HEK293 (cell line): ENCODE measurements at regions not wholly inside any gene's neighbourhood (a gene's known extent, or its start where the extent isn't known, plus 50 kb on each side); places are given as distances from the start of the nearest gene placed in this dataset.

Experiments used
- CTCF ChIA-PET: fragments of 350-600 bp; formaldehyde crosslinking; extraction: SDS; loops from one replicate; lab custom pipeline; 2021; ENCODE audit warnings: antibody characterized with exemption; lab: Yijun Ruan, JAX
- POLR2A ChIA-PET: fragments of 300-600 bp; formaldehyde crosslinking; extraction: SDS; loops from one replicate; lab custom pipeline; 2020; ENCODE audit warnings: antibody characterized with exemption, inconsistent platforms; lab: Yijun Ruan, JAX
- H3K27ac ChIP-seq: fragments of 200-500 bp; sonication (Bioruptor generic); 2 replicates; pipeline ENCODE4 v1.5.1; 2014; ENCODE audit warnings: low read depth, low read length, control low read depth, inconsistent platforms; ENCODE audit errors: extremely low read depth
- H3K36me3 ChIP-seq, 2 experiments: fragments of 200-500 bp in 1 of 2; sonication (Bioruptor generic) in 1 of 2; 1 replicate in 1 of 2; 2 replicates in 1 of 2; pipeline ENCODE4 v1.5.1; 2014 to 2017; ENCODE audit warnings: inconsistent platforms in 2 of 2, low read length in 2 of 2; ENCODE audit not compliant: control insufficient read depth in 2 of 2, insufficient read depth in 1 of 2
- H3K4me1 ChIP-seq: fragments of 200-500 bp; sonication (Bioruptor generic); 2 replicates; pipeline ENCODE4 v1.5.1; 2014; ENCODE audit warnings: mild to moderate bottlenecking, low read length, inconsistent platforms; ENCODE audit not compliant: control insufficient read depth, insufficient read depth
- H3K4me3 ChIP-seq: 2 replicates; pipeline ENCODE4 v1.5.1; 2011; ENCODE audit warnings: low read depth, mild to moderate bottlenecking, control low read depth, low read length, moderate library complexity
- H3K9me3 ChIP-seq: fragments of 200-500 bp; sonication (Bioruptor generic); 2 replicates; pipeline ENCODE4 v1.5.1; 2014; ENCODE audit warnings: low read depth, low read length, inconsistent platforms; ENCODE audit not compliant: control insufficient read depth, insufficient read depth
- HOXD13 ChIP-seq: sonication (generic); formaldehyde crosslinking; IDR thresholded peaks from 2 replicates; pipeline ENCODE4 v1.8.0; 2022; ENCODE audit warnings: missing genetic modification reagents, borderline replicate concordance
- MEIS1 ChIP-seq: sonication (generic); formaldehyde crosslinking; IDR thresholded peaks from 2 replicates; pipeline ENCODE4 v1.8.1; 2022; ENCODE audit warnings: missing genetic modification reagents, mild to moderate bottlenecking, borderline replicate concordance
- ZNF138 ChIP-seq: fragments of 450-650 bp; formaldehyde crosslinking; IDR thresholded peaks from 2 replicates; pipeline ENCODE4 v1.5.1; 2016; ENCODE audit warnings: missing biosample characterization, missing genetic modification characterization, borderline replicate concordance
- ZNF157 ChIP-seq: fragments of 450-650 bp; formaldehyde crosslinking; IDR thresholded peaks from 2 replicates; pipeline ENCODE4 v1.5.1; 2016; ENCODE audit warnings: missing biosample characterization, missing genetic modification characterization
- ZNF184 ChIP-seq: fragments of 450-650 bp; IDR thresholded peaks from 2 replicates; pipeline ENCODE4 v1.5.1; 2018; ENCODE audit warnings: missing biosample characterization, mild to moderate bottlenecking, missing genetic modification characterization
- ZNF23 ChIP-seq: fragments of 450-650 bp; formaldehyde crosslinking; IDR thresholded peaks from 2 replicates; pipeline ENCODE4 v1.5.1; 2016; ENCODE audit warnings: missing biosample characterization, missing genetic modification characterization, borderline replicate concordance
- ZNF37A ChIP-seq: fragments of 450-650 bp; IDR thresholded peaks from 2 replicates; pipeline ENCODE4 v1.5.1; 2018; ENCODE audit warnings: missing biosample characterization, missing genetic modification characterization
- ZNF629 ChIP-seq: fragments of 450-650 bp; formaldehyde crosslinking; IDR thresholded peaks from 2 replicates; pipeline ENCODE4 v1.5.1; 2017; ENCODE audit warnings: missing biosample characterization, missing genetic modification characterization
- ZNF654 ChIP-seq: fragments of 450-650 bp; formaldehyde crosslinking; IDR thresholded peaks from 2 replicates; pipeline ENCODE4 v1.5.1; 2016; ENCODE audit warnings: low read depth, missing biosample characterization, missing genetic modification characterization
- ZNF664 ChIP-seq: fragments of 450-650 bp; formaldehyde crosslinking; IDR thresholded peaks from 2 replicates; pipeline ENCODE4 v1.5.1; 2016; ENCODE audit warnings: missing biosample characterization, missing genetic modification characterization
- ZNF76 ChIP-seq: fragments of 450-650 bp; formaldehyde crosslinking; IDR thresholded peaks from 2 replicates; pipeline ENCODE4; 2016; ENCODE audit warnings: low read depth, missing biosample characterization, missing genetic modification characterization, borderline replicate concordance
- TF ChIP-seq, protein P1 (sequence below): fragments of 450-650 bp; formaldehyde crosslinking; IDR thresholded peaks from 2 replicates; pipeline ENCODE4 v1.5.1; 2017; ENCODE audit warnings: missing biosample characterization, mild to moderate bottlenecking, missing genetic modification characterization, moderate library complexity
- TF ChIP-seq, protein P2 (sequence below): fragments of 450-650 bp; formaldehyde crosslinking; IDR thresholded peaks from 2 replicates; pipeline ENCODE4 v1.5.1; 2016; ENCODE audit warnings: missing biosample characterization, missing genetic modification characterization
- TF ChIP-seq, protein P3 (sequence below): fragments of 450-650 bp; formaldehyde crosslinking; conservative IDR thresholded peaks from 2 replicates; pipeline ENCODE4 v1.5.1; 2016; ENCODE audit warnings: low read depth, missing biosample characterization, missing genetic modification characterization
- TF ChIP-seq, protein P4 (sequence below): fragments of 450-650 bp; formaldehyde crosslinking; IDR thresholded peaks from 2 replicates; pipeline ENCODE4 v1.5.1; 2016; ENCODE audit warnings: missing biosample characterization, missing genetic modification characterization
- TF ChIP-seq, protein P5 (sequence below): fragments of 450-650 bp; formaldehyde crosslinking; IDR thresholded peaks from 2 replicates; pipeline ENCODE4; 2016; ENCODE audit warnings: missing biosample characterization, missing genetic modification characterization

DNA sequence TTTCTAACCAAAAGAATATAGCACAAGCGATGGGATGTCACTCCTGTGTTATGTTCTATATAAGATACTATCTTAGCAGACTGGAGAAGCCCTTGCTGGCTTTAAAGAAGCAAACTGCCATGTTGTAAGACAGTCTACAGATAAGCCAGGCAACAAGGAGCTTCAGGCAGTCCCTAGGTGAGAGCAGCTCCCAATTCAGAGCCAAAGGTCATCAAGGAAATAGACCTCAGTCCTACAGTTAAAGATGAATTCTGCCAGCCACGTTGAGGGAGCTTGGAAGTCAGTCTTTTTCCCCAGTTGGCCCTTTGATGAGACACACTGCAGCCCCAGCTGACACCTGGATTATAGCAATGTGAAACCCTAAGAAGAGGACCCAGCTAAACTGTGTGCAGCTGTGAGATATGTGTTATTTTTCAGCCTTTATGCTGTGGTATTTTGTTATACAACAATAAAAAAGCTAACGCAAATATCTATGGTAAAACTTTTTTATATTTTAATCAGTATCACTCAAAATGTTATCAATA is 102.5 kb upstream of the AKAP13 start:
- POLR2A ChIA-PET = no interaction called here
- CTCF ChIA-PET = interaction anchor here (0.5 to 3.6 kb wide), 3 partner anchors 12 to 52 kb away, joined by 3 to 21 read pairs (median 3); no protein-coding TSS in a partner anchor
- Histone ChIP-seq H3K4me1 (no peaks in the 10 kb centered on the region), H3K27ac (no peak overlapping the region), H3K4me3 (no peak overlapping the region), H3K36me3 (no peaks in the 10 kb centered on the region), H3K9me3 (no peaks in the 10 kb centered on the region)
- no peak for TF ChIP-seq ZNF157 (tag by site-specific recombination)

DNA sequence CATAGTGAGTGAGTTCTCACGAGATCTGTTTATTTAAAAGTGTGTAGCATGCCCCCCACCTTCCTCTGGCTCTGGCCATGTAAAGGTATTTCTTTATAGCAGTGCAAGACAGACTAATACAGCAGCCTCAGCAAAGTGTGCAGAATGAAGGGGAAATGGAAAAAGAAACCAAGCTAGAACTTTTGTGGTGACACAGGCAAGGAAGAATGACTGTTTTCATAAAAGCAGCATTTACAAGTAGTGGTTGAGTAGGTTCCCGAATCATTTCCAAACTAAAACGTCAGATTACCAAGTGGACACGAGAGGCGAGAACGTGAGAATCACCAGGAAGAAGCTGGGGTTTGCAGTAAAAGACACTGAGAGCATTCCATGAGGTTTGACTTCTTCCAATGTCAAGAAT is 100.2 kb upstream of the AKAP13 start:
- ChIA-PET POLR2A (no interaction called here), CTCF (interaction anchor here (1.1 to 1.4 kb wide), 2 partner anchors 10 to 16 kb away, joined by 3 read pairs; no protein-coding TSS in a partner anchor)
- TF ChIP-seq MEIS1 (CRISPR knock-in tag) (no peak), ZNF654 (tag by site-specific recombination) (no peak), ZNF664 (tag by site-specific recombination) (no peak), ZNF37A (tag by site-specific recombination) (no peak), ZNF138 (tag by site-specific recombination) (no peak), ZNF23 (tag by site-specific recombination) (no peak), ZNF76 (tag by site-specific recombination) (no peak), HOXD13 (CRISPR knock-in tag) (no peak), ZNF184 (tag by site-specific recombination) (no peak), ZNF629 (tag by site-specific recombination) (no peak)
- TF ChIP-seq, protein P1, sequence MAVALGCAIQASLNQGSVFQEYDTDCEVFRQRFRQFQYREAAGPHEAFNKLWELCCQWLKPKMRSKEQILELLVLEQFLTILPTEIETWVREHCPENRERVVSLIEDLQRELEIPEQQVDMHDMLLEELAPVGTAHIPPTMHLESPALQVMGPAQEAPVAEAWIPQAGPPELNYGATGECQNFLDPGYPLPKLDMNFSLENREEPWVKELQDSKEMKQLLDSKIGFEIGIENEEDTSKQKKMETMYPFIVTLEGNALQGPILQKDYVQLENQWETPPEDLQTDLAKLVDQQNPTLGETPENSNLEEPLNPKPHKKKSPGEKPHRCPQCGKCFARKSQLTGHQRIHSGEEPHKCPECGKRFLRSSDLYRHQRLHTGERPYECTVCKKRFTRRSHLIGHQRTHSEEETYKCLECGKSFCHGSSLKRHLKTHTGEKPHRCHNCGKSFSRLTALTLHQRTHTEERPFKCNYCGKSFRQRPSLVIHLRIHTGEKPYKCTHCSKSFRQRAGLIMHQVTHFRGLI = no peak
- TF ChIP-seq, protein P2, sequence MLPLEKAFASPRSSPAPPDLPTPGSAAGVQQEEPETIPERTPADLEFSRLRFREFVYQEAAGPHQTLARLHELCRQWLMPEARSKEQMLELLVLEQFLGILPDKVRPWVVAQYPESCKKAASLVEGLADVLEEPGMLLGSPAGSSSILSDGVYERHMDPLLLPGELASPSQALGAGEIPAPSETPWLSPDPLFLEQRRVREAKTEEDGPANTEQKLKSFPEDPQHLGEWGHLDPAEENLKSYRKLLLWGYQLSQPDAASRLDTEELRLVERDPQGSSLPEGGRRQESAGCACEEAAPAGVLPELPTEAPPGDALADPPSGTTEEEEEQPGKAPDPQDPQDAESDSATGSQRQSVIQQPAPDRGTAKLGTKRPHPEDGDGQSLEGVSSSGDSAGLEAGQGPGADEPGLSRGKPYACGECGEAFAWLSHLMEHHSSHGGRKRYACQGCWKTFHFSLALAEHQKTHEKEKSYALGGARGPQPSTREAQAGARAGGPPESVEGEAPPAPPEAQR (tag by site-specific recombination) = no peak
- TF ChIP-seq, protein P3, sequence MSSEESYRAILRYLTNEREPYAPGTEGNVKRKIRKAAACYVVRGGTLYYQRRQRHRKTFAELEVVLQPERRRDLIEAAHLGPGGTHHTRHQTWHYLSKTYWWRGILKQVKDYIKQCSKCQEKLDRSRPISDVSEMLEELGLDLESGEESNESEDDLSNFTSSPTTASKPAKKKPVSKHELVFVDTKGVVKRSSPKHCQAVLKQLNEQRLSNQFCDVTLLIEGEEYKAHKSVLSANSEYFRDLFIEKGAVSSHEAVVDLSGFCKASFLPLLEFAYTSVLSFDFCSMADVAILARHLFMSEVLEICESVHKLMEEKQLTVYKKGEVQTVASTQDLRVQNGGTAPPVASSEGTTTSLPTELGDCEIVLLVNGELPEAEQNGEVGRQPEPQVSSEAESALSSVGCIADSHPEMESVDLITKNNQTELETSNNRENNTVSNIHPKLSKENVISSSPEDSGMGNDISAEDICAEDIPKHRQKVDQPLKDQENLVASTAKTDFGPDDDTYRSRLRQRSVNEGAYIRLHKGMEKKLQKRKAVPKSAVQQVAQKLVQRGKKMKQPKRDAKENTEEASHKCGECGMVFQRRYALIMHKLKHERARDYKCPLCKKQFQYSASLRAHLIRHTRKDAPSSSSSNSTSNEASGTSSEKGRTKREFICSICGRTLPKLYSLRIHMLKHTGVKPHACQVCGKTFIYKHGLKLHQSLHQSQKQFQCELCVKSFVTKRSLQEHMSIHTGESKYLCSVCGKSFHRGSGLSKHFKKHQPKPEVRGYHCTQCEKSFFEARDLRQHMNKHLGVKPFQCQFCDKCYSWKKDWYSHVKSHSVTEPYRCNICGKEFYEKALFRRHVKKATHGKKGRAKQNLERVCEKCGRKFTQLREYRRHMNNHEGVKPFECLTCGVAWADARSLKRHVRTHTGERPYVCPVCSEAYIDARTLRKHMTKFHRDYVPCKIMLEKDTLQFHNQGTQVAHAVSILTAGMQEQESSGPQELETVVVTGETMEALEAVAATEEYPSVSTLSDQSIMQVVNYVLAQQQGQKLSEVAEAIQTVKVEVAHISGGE = no peak
- TF ChIP-seq, protein P4, sequence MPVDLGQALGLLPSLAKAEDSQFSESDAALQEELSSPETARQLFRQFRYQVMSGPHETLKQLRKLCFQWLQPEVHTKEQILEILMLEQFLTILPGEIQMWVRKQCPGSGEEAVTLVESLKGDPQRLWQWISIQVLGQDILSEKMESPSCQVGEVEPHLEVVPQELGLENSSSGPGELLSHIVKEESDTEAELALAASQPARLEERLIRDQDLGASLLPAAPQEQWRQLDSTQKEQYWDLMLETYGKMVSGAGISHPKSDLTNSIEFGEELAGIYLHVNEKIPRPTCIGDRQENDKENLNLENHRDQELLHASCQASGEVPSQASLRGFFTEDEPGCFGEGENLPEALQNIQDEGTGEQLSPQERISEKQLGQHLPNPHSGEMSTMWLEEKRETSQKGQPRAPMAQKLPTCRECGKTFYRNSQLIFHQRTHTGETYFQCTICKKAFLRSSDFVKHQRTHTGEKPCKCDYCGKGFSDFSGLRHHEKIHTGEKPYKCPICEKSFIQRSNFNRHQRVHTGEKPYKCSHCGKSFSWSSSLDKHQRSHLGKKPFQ (tag by site-specific recombination) = no peak
- TF ChIP-seq, protein P5, sequence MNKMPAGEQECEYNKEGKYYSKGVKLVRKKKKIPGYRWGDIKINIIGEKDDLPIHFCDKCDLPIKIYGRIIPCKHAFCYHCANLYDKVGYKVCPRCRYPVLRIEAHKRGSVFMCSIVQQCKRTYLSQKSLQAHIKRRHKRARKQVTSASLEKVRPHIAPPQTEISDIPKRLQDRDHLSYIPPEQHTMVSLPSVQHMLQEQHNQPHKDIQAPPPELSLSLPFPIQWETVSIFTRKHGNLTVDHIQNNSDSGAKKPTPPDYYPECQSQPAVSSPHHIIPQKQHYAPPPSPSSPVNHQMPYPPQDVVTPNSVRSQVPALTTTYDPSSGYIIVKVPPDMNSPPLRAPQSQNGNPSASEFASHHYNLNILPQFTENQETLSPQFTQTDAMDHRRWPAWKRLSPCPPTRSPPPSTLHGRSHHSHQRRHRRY (tag by site-specific recombination) = no peak
- no peaks in the 10 kb centered on the region for H3K36me3 ChIP-seq
- H3K9me3 ChIP-seq = no peaks in the 10 kb centered on the region
- H3K4me1 ChIP-seq = no peaks in the 10 kb centered on the region
- H3K4me3 ChIP-seq = no peak overlapping the region
- H3K27ac ChIP-seq = no peak overlapping the region
